Stimulated activated naive CD4-positive, alpha-beta T cell (primary cell): ENCODE measurements at regions not wholly inside any gene's neighbourhood (a gene's known extent, or its start where the extent isn't known, plus 50 kb on each side); places are given as distances from the start of the nearest gene placed in this dataset.

ENCODE experiments used
- DNase-seq, 6 experiments: peaks; one replicate each; lab custom pipeline; 2025; lab: John Stamatoyannopoulos, UW

- DNase-seq = no peak
These were observed 127.4 kb upstream of the FOXF1 start for GRCh38 chr16:86382774-86383407.

DNA sequence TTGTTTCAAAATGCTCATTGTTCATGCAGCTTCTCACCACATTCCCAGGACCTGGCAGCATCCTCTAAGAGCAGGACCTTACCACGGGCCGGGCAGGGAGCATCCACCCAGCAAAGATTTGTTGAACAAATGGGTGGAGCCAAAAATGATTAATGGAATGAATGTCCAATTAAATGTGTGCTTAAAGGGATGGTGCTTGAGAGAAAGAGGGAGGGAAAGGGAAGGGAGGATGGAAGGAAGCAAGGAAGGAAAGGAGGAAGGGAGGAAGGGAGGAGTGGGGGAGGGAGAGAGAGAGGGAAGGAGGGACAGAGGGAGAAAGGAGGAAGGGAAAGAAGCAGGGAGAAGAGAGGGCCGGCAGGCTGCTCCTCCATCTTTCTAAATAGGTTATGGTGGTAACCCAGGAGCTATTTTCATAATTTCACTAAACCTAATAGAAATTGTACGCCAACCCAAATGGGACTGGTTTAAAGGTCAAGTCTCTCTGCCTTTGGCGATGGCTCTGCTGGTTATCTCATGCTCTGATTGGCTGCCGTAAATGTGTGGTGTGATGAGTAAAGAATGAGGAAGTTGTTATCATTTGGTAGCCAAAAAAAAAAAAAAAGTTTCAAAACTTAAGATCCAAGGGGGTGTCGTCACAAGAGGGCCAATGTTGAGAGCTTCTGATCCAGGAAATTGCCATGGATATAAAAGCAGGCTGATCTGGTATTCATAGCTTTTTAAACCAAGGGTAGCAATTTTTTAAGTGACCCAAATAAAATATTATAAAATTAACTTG is 126.7 kb upstream of the FOXF1 start:
- DNase-seq = no peak

DNA sequence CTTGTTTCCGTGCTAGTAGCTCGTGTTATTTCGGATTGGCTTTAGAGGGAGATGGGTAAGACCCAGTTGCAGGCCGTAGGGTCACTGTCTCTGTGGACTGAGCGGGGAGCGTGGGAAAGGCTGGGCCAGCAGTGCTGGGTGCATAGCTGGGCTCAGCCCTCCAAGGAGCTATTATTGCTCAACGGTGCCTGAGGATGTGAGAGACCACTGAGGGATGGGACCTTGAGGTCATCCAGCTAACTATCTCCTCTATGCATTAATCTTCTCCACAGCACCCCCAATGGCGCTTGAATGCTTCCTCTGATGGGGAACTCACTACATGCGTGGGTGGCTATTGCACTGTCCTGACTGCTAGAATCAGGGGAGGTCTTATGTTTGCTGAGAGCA is 126.1 kb upstream of the FOXF1 start:
- DNase-seq = no peak

DNA sequence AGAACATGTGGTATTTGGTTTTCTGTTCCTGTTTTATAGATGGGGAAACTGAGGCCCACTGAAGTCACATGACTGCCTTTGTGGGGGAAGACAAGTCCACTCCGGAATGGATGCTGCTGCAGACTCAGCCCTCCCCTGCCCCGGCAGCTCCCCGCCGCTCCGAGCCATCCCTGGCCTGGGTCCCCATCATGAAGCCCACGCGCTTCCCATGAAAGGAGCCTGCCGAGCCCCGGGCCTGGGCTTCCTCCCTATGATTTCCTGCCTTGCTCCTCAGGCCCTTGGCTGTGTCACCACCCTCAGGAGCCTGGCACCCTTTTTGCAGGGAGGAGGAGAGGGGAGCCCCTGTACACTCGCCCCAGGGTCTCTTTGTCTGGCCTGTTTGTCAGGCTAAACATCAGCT is 125.3 kb upstream of the FOXF1 start:
- no peak for DNase-seq

DNA sequence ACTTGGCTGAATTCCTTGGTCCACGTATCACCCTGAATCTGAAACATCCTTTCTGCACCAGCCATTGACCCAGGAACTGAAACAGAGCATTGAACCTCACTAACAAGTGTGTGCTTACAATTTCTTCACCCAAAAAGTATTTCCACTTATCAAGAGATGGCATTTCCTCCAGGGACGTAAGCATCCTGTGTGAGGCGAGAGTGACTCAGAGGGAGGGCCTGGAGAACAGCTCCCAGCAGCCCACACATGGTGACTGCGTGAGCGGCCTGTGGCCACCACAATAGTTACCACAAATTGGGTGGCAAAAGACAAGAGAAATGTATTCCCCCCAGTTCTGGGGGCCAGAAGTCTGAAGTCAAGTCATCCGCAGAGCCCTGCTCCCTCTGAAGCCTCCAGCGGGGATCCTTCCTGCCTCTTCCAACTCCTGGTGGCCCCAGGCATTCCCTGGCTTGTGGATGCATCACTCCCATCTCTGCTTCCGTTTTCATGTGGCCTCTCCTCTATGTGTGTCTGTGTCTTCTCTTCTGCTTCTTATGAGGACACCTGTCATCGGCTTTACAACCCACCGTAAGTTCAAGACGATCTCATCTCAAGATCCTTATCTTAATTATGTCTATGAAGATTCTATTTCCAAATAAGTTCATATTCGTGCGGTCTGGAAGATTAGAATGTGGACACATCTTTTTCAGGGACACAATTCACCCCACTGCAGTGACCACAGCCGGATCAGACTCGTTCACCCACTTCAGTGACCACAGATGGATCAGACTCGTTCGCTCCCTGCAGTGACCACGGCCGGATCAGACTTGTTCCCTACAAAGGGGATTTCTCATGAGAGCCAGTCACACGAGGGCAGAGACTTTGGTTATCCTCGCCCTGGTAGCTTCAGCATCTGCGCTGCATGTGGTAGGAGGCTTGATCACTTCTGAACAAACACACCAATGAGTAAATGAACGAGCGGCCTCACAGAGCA is 122.6 kb upstream of the FOXF1 start:
- DNase-seq = no peak

DNA sequence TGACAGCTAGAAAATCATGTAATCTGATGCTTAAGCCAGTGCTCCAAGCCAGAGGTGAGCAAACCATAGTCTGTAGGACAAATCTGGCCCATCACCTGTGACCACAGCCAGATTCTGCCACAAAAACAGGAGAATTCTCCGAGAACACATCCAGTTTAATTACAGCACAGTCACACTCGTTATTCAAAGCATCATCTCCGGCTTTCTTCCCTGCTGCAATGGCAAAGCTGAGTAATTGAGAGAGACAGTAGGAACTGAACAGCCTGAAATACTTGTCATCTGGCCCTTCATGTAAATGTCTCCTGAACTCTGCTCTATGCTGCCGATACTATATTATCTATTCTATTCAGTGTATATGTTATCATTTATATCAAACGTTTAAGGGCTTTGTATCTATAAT is 121.4 kb upstream of the FOXF1 start:
- no peak for DNase-seq

DNA sequence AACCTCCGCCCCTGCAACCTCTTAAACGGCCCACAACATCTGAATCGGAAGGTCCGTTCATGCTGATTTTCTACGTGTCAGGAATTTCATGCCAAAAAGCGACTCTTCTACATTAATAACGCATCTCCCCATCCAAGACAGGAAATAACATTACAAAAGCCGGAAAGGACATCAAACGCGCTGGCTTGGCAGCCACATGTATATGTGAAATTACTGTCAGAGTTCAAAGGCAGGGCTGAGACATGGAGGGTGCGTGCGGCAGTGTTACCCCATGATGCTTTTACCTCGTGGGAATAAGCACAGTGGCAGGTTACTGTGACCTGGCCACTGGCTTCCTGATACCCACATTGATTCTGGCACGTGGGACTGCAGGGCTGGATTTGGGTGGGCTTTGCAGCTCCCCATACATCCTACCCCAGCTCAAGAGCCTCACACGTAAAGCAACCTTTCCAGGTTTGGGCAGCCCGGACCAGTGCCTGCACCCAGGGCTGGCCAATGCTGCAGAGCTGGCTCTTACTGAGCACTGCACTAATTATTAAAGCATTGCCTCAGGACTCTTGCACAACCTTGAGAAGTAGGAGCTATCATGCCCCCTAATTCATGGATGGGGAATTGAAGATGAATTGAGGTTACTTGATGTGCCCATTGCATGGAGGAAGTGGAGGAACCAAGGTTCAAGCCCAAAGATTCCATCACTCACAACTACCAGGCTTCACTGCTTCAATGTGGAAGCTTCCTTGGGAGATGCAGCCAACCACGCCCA is 120.6 kb upstream of the FOXF1 start:
- DNase-seq = no peak

DNA sequence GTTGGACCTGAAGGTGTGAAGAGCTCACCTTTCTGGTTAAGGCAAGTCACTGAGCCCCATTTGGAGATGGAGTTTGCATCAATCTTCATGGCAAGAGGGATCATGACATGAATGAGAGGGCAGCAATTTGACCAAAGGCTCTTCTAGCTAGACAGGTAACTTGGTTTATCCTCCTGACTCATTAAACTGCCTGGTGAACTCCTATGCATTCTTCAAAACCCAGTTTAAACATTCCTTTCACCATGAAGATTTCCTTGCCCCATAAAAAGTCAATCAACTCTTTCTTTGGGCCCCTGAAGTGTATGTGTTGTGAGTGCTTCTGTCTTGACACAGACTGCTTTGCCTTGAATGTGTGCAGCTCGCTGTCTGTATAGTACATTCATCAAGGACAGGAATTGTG is 120.0 kb upstream of the FOXF1 start:
- no peak for DNase-seq

DNA sequence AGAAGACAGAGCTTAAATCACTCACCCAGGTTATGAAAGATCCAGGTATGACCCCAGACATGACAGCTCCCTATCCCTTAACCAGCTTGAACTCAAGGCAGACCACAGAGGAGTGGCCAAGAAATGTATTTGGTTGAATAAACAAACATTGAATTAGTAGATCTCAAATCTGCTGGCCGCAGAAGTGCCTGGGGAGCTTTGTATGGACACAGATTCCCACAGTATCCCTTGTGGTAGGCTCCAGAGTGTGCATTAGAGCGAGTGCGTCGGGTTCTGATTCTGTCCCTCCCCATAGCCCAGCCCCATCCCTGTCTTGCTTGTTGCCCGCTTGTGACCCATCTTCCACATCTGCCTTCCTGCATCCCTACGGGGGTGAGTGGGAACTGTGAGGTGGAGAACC is 118.8 kb upstream of the FOXF1 start:
- no peak for DNase-seq

GRCh38 chr16:86391984-86392383 is 118.3 kb upstream of the FOXF1 start:
- DNase-seq = no peak

DNA sequence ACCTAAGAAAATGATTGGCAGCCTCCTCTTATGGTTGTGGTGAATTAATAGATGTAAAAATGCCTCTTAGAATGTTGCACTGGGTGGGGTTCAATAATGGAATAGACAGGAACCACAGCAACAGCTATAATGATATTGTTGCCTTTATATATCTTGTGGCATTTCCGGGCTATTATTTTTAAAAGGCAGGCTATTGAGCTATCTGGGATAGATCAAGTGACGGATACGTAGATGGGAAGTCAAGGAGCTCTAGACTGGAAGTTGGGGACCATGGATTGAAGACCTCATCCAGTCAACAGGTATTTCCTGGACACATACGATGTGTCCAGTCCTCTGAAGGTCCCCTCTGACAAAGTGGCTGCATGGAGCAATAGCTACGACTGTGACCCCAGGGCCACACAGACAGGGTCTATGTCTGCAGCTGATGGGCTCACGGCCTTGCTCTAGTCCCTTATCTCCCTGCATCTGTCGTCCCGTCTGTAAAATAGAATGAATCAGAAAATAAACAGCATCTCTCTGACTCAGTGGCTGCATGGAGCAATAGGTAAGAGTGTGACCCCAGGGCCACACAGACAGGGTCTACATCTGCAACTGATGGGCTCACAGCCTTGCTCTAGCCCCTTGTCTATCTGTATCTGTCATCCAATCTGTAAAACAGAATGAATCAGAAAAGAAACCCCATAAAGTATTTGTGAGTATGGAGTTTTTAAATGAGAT is 117.7 kb upstream of the FOXF1 start:
- no peak for DNase-seq

GRCh38 chr16:86393907-86394626 is 116.3 kb upstream of the FOXF1 start:
- DNase-seq = no peak

DNA sequence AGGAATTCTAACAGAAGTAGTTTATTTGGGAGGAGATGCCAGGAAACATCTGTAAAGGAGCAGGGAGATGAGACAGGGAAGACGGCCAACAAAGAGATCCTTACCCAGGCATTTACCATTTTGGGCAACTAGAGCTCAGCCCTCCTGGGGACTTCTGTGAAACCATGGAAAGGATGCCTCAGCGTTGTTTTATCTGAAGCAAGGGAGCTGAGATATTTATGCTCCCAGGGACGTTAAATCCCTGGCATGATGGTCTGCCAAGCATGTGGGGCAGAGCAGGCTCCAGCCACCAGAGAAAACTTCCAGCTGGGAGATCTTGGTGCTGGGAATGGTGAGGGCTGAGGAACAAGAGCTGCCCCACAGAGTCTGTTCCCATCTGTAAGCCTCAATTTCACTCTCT is 114.8 kb upstream of the FOXF1 start:
- DNase-seq = no peak

DNA sequence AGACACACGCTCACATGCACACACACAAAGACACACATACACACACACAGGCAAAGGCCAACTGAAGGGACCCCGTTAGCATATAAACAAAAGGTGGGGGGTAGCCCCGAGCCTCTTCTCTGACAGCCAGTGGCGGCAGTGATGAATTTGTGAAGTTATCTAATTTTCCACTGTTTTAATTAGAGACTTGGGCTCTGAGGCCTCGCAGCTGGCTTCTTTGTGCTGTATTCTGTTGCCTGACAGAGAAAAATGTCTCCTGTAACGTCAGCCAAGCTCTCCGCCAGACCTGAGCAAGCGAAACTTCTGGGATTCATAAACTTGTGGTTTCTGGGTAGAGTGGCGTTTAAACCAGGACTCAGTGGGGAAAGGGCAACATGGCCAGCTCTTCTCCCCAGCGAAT is 113.9 kb upstream of the FOXF1 start:
- no peak for DNase-seq

- no peak for DNase-seq
These were observed 113.4 kb upstream of the FOXF1 start for GRCh38 chr16:86396901-86397311.

GRCh38 chr16:86398201-86398600 is 112.1 kb upstream of the FOXF1 start:
- DNase-seq = no peak

DNA sequence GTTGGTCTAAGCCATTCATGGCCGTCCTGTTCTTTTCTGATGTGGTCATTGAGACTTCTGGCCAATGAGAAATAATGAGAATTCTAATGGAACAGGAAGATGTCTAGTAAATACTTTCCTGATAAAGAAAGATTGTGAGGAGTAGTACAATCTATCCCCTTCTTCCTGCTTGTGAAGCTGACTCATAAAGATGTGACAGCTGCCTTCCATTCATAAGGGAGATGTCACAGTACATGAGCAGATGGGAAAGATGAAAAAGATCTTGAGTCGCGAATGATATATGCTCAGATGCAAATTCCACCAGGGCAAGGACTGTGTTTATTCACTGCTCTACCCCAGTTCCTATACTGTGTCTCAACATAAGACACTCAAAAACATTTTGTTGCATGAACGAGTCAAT is 111.7 kb upstream of the FOXF1 start:
- no peak for DNase-seq

DNA sequence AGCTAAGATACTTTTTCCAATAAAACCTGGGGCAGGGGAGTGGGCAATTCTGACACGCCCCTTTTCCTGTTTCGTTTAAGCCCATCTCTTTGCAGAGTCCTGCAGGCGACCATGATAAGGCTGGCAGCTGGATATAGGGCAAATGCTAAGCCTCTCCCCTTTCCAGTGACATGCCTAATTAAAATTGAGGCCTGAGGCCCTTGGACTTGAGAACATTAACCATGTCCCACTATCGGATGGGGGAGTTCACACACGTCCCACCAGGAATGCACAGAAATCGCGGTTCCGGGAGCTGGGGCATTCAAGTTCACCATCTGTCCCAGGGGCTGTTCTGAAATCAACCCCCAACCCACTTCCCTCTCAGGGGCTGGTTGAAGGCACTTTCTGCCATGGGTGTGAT is 109.2 kb upstream of the FOXF1 start:
- no peak for DNase-seq

- no peak for DNase-seq
These were observed 107.2 kb upstream of the FOXF1 start for GRCh38 chr16:86403085-86403484.

- DNase-seq = no peak
These were observed 106.7 kb upstream of the FOXF1 start for GRCh38 chr16:86403541-86404163.
